Transverse colon (tissue), 4 donors: ENCODE measurements at regions not wholly inside any gene's neighbourhood (a gene's known extent, or its start where the extent isn't known, plus 50 kb on each side); places are given as distances from the start of the nearest gene placed in this dataset.

Experiments used
- DNase-seq: peaks from one replicate; pipeline ENCODE4 v3.0.0-alpha.2; 2019
- H3K27ac ChIP-seq, 4 donors: fragments of 200-600 bp; sonication (generic); 2 replicates each; pipeline ENCODE4 v1.5.1; 2016 to 2018; ENCODE audit warnings: inconsistent platforms in 4 of 4
- H3K27me3 ChIP-seq: fragments of 200-600 bp; sonication (generic); 2 replicates; pipeline ENCODE4 v1.5.1; 2017; ENCODE audit warnings: inconsistent platforms
- H3K36me3 ChIP-seq, 4 donors: fragments of 200-600 bp; sonication (generic); 2 replicates each; pipeline ENCODE4 v1.5.1; 2017 to 2019; ENCODE audit warnings: inconsistent platforms in 4 of 4
- H3K4me1 ChIP-seq, 4 donors: fragments of 200-600 bp; sonication (generic); 2 replicates each; pipeline ENCODE4 v1.5.1; 2017 to 2020; ENCODE audit warnings: inconsistent platforms in 4 of 4
- H3K4me3 ChIP-seq, 4 donors: fragments of 200-600 bp; sonication (generic); 1 replicate in 1 of 4; 2 replicates in 3 of 4; pipeline versions ENCODE4 v1.5.1 to v1.6.1; 2017 to 2019; ENCODE audit warnings: inconsistent platforms in 4 of 4
- H3K9me3 ChIP-seq, 2 donors: fragments of 200-600 bp; sonication (generic); 2 replicates each; pipeline ENCODE4 v1.5.1; 2017 to 2019; ENCODE audit warnings: inconsistent platforms in 2 of 2
- CTCF ChIP-seq, 5 experiments: fragments of 200-600 bp in 3 of 5; fragments of 450-650 bp in 2 of 5; sonication (generic) in 3 of 5; IDR thresholded peaks; 1 replicate in 2 of 5; 2 replicates in 3 of 5; pipeline ENCODE4 v1.5.1; 2016 to 2017; ENCODE audit warnings: antibody characterized with exemption in 5 of 5, inconsistent platforms in 3 of 5, mild to moderate bottlenecking in 2 of 5, moderate library complexity in 1 of 5
- EP300 ChIP-seq: sonication (generic); formaldehyde crosslinking; IDR thresholded peaks from one replicate; pipeline ENCODE4 v1.6.1; 2017; ENCODE audit warnings: antibody characterized with exemption, low read depth
- POLR2A ChIP-seq: fragments of 450-650 bp; IDR thresholded peaks from one replicate; pipeline ENCODE4 v1.6.1; 2016; ENCODE audit warnings: antibody characterized with exemption, mild to moderate bottlenecking, moderate library complexity
- POLR2AphosphoS5 ChIP-seq, 3 donors: sonication (generic); formaldehyde crosslinking; IDR thresholded peaks; one replicate each; pipeline ENCODE4 v1.6.1; 2016; ENCODE audit warnings: antibody characterized with exemption in 3 of 3
- WGBS, 2 donors: methylation state at CpG; one replicate each; pipeline ENCODE4 v1.1.5; 2018; ENCODE audit warnings: low coverage in 1 of 2; 5-methylcytosine and 5-hydroxymethylcytosine counted together
- in situ Hi-C, 4 donors: fragments of 200-750 bp; cut with MboI; loops; one replicate each; pipeline versions ENCODE4 v1.15.0 to v1.15.1; 2017; ENCODE audit warnings: low sequenced_read_pairs in 3 of 4, low pct_ligation_motif_present in 1 of 4, low pct_unique_long_range_greater_than_20kb in 1 of 4
- intact Hi-C: fragments of 100-400 bp; cut with DNase I; formaldehyde crosslinking; loops from one replicate; pipeline ENCODE4 v1.15.1; 2023; ENCODE audit warnings: low total_unique reads

GRCh38 chrX:147735364-147735763, 176.4 kb upstream of the FMR1 start:
- H3K4me3 ChIP-seq: no peak overlapping the region
- no peaks in the 10 kb centered on the region for H3K27me3 ChIP-seq
- in situ Hi-C loops: no loop called here
- no peak for TF ChIP-seq CTCF (IDR thresholded peaks at IDR 0.05)
- no peak for TF ChIP-seq POLR2A
- no peak for TF ChIP-seq EP300
- TF ChIP-seq POLR2AphosphoS5 (IDR thresholded peaks at IDR 0.05): no peak
- DNase-seq: no peak
- H3K4me1 ChIP-seq: no peaks in the 10 kb centered on the region
- H3K27ac ChIP-seq: no peak overlapping the region
- H3K36me3 ChIP-seq: no peaks in the 10 kb centered on the region
- no peaks in the 10 kb centered on the region for H3K9me3 ChIP-seq
- intact Hi-C loops: no loop called here

GRCh38 chrX:147736045-147736444, 175.7 kb upstream of the FMR1 start:
- 20 to 28% methylated on average over 3 to 5 of the region's 5 CpGs for WGBS, 2 donors
- intact Hi-C loops: no loop called here
- Histone ChIP-seq H3K9me3 (no peaks in the 10 kb centered on the region), H3K4me3 (no peak overlapping the region), H3K27ac (no peak overlapping the region), H3K36me3 (no peaks in the 10 kb centered on the region), H3K27me3 (no peaks in the 10 kb centered on the region), H3K4me1 (no peaks in the 10 kb centered on the region)
- in situ Hi-C loops: no loop called here
- no peak for DNase-seq
- no peak for TF ChIP-seq POLR2A
- no peak for TF ChIP-seq EP300
- TF ChIP-seq POLR2AphosphoS5 (IDR thresholded peaks at IDR 0.05): no peak
- TF ChIP-seq CTCF (IDR thresholded peaks at IDR 0.05): no peak

GRCh38 chrX:147737690-147738089, 174.0 kb upstream of the FMR1 start:
- intact Hi-C loops (no loop called here), in situ Hi-C loops (no loop called here)
- DNase-seq: no peak
- no peaks in the 10 kb centered on the region for H3K4me1 ChIP-seq
- H3K27me3 ChIP-seq: no peaks in the 10 kb centered on the region
- 70 to 81% methylated on average over 2 to 3 of the region's 3 CpGs for WGBS, 2 donors
- no peak overlapping the region for H3K4me3 ChIP-seq
- TF ChIP-seq EP300: no peak
- TF ChIP-seq POLR2AphosphoS5 (IDR thresholded peaks at IDR 0.05): no peak
- no peak for TF ChIP-seq POLR2A
- TF ChIP-seq CTCF (IDR thresholded peaks at IDR 0.05): no peak
- no peaks in the 10 kb centered on the region for H3K36me3 ChIP-seq
- H3K9me3 ChIP-seq: no peaks in the 10 kb centered on the region
- no peak overlapping the region for H3K27ac ChIP-seq

- H3K27ac ChIP-seq: no peak overlapping the region
- H3K9me3 ChIP-seq: no peaks in the 10 kb centered on the region
- no peaks in the 10 kb centered on the region for H3K36me3 ChIP-seq
- intact Hi-C loops (no loop called here), in situ Hi-C loops (no loop called here)
- no peaks in the 10 kb centered on the region for H3K4me1 ChIP-seq
- no peaks in the 10 kb centered on the region for H3K27me3 ChIP-seq
- H3K4me3 ChIP-seq: no peak overlapping the region
- no peak for TF ChIP-seq CTCF (IDR thresholded peaks at IDR 0.05)
- no peak for TF ChIP-seq POLR2AphosphoS5 (IDR thresholded peaks at IDR 0.05)
- no peak for TF ChIP-seq EP300
- 57 to 60% methylated on average over 1 to 3 of the region's 3 CpGs for WGBS, 2 donors
- DNase-seq: no peak
Measured at GRCh38 chrX:147738265-147738664, 173.5 kb upstream of the FMR1 start.
